Lower lobe of right lung (tissue), 2 donors: ENCODE measurements at regions not wholly inside any gene's neighbourhood (a gene's known extent, or its start where the extent isn't known, plus 50 kb on each side); places are given as distances from the start of the nearest gene placed in this dataset.

Experiments used
- ATAC-seq, 2 donors: fragments of 200-7000 bp; cut with Tn5 transposase; one replicate each; pipeline ENCODE4 v1.9.1; 2020 to 2022; ENCODE audit warnings: mild to moderate bottlenecking in 2 of 2, moderate library complexity in 2 of 2
- DNase-seq: peaks from one replicate; pipeline ENCODE4 v3.0.0-alpha.2; 2020
- H3K27ac ChIP-seq: fragments of 200-600 bp; one replicate; pipeline ENCODE4 v1.8.0; 2022
- H3K27me3 ChIP-seq: fragments of 200-600 bp; one replicate; pipeline ENCODE4 v1.8.0; 2022; ENCODE audit warnings: low read depth
- H3K36me3 ChIP-seq: fragments of 200-600 bp; one replicate; pipeline ENCODE4 v1.8.0; 2022; ENCODE audit warnings: mild to moderate bottlenecking
- H3K4me1 ChIP-seq: fragments of 200-600 bp; one replicate; pipeline ENCODE4 v1.8.0; 2022
- H3K4me3 ChIP-seq: fragments of 200-600 bp; one replicate; pipeline ENCODE4 v1.8.0; 2022; ENCODE audit warnings: mild to moderate bottlenecking
- H3K9me3 ChIP-seq: fragments of 200-600 bp; one replicate; pipeline ENCODE4 v1.8.0; 2022
- intact Hi-C: fragments of 100-400 bp; cut with DNase I; formaldehyde crosslinking; loops from one replicate; pipeline ENCODE4 v1.11.0; 2022
- TF ChIP-seq, protein P1 (sequence below): fragments of 200-600 bp; IDR thresholded peaks from one replicate; pipeline ENCODE4 v1.8.0; 2022; ENCODE audit warnings: antibody characterized with exemption, mild to moderate bottlenecking
- donor health status: DM: no; HTN: yes; CAD: no; lungs with severe emphysema.

DNA sequence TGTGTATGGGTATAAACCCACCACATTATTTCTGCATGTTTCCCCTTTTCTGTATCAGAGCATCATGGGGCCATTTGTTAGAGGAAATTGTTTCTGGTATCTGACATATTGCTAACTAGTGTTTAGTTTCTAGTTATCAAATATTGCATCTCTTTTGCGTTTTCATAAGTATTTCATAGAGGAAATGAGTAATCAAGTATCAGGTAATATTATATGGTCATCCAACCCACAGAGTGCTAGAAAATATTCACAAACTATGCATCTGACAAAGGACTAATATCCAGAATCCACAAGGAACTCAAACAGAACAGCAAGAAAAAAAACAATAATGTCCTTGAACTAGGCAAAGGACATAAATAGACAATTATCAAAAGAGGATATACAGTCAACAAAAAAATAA is 258.9 kb upstream of the LRIG3 start:
- intact Hi-C loops = no loop called here
- Histone ChIP-seq H3K36me3 (no peaks in the 10 kb centered on the region), H3K4me1 (no peaks in the 10 kb centered on the region), H3K4me3 (no peak overlapping the region), H3K27me3 (no peaks in the 10 kb centered on the region), H3K9me3 (no peaks in the 10 kb centered on the region), H3K27ac (no peak overlapping the region)
- TF ChIP-seq, protein P1, sequence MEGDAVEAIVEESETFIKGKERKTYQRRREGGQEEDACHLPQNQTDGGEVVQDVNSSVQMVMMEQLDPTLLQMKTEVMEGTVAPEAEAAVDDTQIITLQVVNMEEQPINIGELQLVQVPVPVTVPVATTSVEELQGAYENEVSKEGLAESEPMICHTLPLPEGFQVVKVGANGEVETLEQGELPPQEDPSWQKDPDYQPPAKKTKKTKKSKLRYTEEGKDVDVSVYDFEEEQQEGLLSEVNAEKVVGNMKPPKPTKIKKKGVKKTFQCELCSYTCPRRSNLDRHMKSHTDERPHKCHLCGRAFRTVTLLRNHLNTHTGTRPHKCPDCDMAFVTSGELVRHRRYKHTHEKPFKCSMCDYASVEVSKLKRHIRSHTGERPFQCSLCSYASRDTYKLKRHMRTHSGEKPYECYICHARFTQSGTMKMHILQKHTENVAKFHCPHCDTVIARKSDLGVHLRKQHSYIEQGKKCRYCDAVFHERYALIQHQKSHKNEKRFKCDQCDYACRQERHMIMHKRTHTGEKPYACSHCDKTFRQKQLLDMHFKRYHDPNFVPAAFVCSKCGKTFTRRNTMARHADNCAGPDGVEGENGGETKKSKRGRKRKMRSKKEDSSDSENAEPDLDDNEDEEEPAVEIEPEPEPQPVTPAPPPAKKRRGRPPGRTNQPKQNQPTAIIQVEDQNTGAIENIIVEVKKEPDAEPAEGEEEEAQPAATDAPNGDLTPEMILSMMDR = no peak
- no peak for DNase-seq
- no peak for ATAC-seq

GRCh38 chr12:59173695-59174094 is 253.4 kb upstream of the LRIG3 start:
- no peak overlapping the region for H3K27ac ChIP-seq
- H3K9me3 ChIP-seq = no peaks in the 10 kb centered on the region
- TF ChIP-seq, protein P1 = no peak
- no peaks in the 10 kb centered on the region for H3K4me1 ChIP-seq
- no peaks in the 10 kb centered on the region for H3K27me3 ChIP-seq
- no peaks in the 10 kb centered on the region for H3K36me3 ChIP-seq
- ATAC-seq (no peak), DNase-seq (no peak)
- intact Hi-C loops = no loop called here
- H3K4me3 ChIP-seq = no peak overlapping the region

DNA sequence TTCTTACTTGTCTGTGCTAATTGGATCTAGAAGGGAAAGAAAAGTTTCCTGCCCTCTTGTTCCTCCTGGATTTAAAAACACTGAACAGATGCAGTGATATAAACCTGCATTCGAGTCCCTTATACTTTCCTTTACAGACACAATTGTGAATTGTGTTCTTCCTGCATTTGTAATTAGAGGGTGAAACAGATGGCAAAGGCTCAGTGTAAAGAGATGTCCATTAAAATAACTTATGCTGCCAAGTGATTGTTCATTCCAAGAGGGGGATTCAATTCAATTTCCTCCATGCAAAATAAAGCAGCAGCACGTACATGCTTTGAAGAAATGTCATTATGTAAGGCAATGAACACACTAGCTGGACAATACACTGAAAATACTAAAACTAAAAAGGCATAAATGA is 248.3 kb upstream of the LRIG3 start:
- no peak overlapping the region for H3K27ac ChIP-seq
- H3K4me3 ChIP-seq = no peak overlapping the region
- ATAC-seq = no peak
- no peaks in the 10 kb centered on the region for H3K9me3 ChIP-seq
- TF ChIP-seq, protein P1 = no peak
- no peaks in the 10 kb centered on the region for H3K4me1 ChIP-seq
- H3K27me3 ChIP-seq = peaks cover 3% of the 10 kb centered on the region
- DNase-seq = no peak
- intact Hi-C loops = no loop called here
- no peaks in the 10 kb centered on the region for H3K36me3 ChIP-seq

GRCh38 chr12:59166457-59166856 is 246.2 kb upstream of the LRIG3 start:
- H3K4me3 ChIP-seq = no peak overlapping the region
- intact Hi-C loops = no loop called here
- H3K36me3 ChIP-seq = no peaks in the 10 kb centered on the region
- no peak for DNase-seq
- TF ChIP-seq, protein P1 = no peak
- ATAC-seq = no peak
- H3K9me3 ChIP-seq = no peaks in the 10 kb centered on the region
- no peak overlapping the region for H3K27ac ChIP-seq
- peaks cover 3% of the 10 kb centered on the region for H3K27me3 ChIP-seq
- no peaks in the 10 kb centered on the region for H3K4me1 ChIP-seq

GRCh38 chr12:59164991-59165718 is 244.9 kb upstream of the LRIG3 start:
- Histone ChIP-seq H3K4me3 (no peak overlapping the region), H3K4me1 (no peaks in the 10 kb centered on the region), H3K27me3 (peaks cover 3% of the 10 kb centered on the region), H3K9me3 (no peaks in the 10 kb centered on the region), H3K27ac (no peak overlapping the region), H3K36me3 (no peaks in the 10 kb centered on the region)
- DNase-seq (no peak), ATAC-seq (no peak)
- TF ChIP-seq, protein P1 = peak; percentile 44
- intact Hi-C loops = no loop called here
